Smooth muscle cell (in vitro differentiated cells): ENCODE measurements at regions not wholly inside any gene's neighbourhood (a gene's known extent, or its start where the extent isn't known, plus 50 kb on each side); places are given as distances from the start of the nearest gene placed in this dataset.
"Not testable (repeated sequence)": the region's sequence is repeated elsewhere in the genome, so short reads cannot be mapped to it uniquely, and the experiment has no call there.

Experiments
- DNase-seq: peaks from one replicate; lab custom pipeline; 2025; ENCODE audit not compliant: unreplicated experiment; lab: John Stamatoyannopoulos, UW
- H2AFZ ChIP-seq: fragments of 200-600 bp; sonication (generic); 2 replicates; pipeline ENCODE4 v1.6.0; 2016; ENCODE audit warnings: antibody characterized with exemption, low read depth, mild to moderate bottlenecking
- H3F3A ChIP-seq: fragments of 200-600 bp; sonication (generic); 2 replicates; pipeline ENCODE4 v1.6.0; 2017; ENCODE audit warnings: antibody characterized with exemption, low read depth
- H3K27ac ChIP-seq: fragments of 200-600 bp; sonication (generic); 2 replicates; pipeline ENCODE4 v1.5.1; 2016; ENCODE audit warnings: low read depth, mild to moderate bottlenecking
- H3K27me3 ChIP-seq: fragments of 200-600 bp; sonication (generic); 2 replicates; pipeline ENCODE4 v1.6.1; 2016; ENCODE audit warnings: low read depth, mild to moderate bottlenecking
- H3K36me3 ChIP-seq: fragments of 200-600 bp; sonication (generic); 2 replicates; pipeline ENCODE4 v1.5.1; 2016; ENCODE audit warnings: low read depth
- H3K4me1 ChIP-seq: fragments of 200-600 bp; sonication (generic); 2 replicates; pipeline ENCODE4 v1.5.1; 2016; ENCODE audit warnings: low read depth
- H3K4me2 ChIP-seq: fragments of 200-600 bp; sonication (generic); 2 replicates; pipeline ENCODE4 v1.6.0; 2016; ENCODE audit warnings: mild to moderate bottlenecking
- H3K4me3 ChIP-seq: fragments of 200-600 bp; sonication (generic); 2 replicates; pipeline ENCODE4 v1.5.1; 2016; ENCODE audit warnings: mild to moderate bottlenecking
- H3K79me2 ChIP-seq: fragments of 200-600 bp; sonication (generic); 2 replicates; pipeline ENCODE4 v1.6.0; 2016; ENCODE audit warnings: low read depth, mild to moderate bottlenecking
- H3K9ac ChIP-seq: fragments of 200-600 bp; sonication (generic); 2 replicates; pipeline ENCODE4 v1.6.0; 2016; ENCODE audit warnings: low read depth
- H3K9me3 ChIP-seq: fragments of 200-600 bp; sonication (generic); replicated peaks from 2 replicates; pipeline ENCODE4 v1.5.1; 2016; ENCODE audit warnings: low read depth
- H4K20me1 ChIP-seq: fragments of 200-600 bp; sonication (generic); 2 replicates; pipeline ENCODE4 v1.6.0; 2016; ENCODE audit warnings: low read depth
- WGBS: methylation state at CpG from one replicate; pipeline ENCODE4 v1.1.7; 2016; ENCODE audit warnings: low lambda C conversion rate; 5-methylcytosine and 5-hydroxymethylcytosine counted together
- TF ChIP-seq, protein P1 (sequence below): fragments of 200-600 bp; sonication (generic); IDR thresholded peaks from 2 replicates; pipeline ENCODE4 v1.5.1; 2017; ENCODE audit warnings: borderline replicate concordance, mild to moderate bottlenecking, antibody characterized with exemption; ENCODE audit not compliant: insufficient read depth, poor library complexity, severe bottlenecking

GRCh38 chr16:26721290-26721689 lies 345.4 kb upstream of the C16orf82 start:
- TF ChIP-seq, protein P1, sequence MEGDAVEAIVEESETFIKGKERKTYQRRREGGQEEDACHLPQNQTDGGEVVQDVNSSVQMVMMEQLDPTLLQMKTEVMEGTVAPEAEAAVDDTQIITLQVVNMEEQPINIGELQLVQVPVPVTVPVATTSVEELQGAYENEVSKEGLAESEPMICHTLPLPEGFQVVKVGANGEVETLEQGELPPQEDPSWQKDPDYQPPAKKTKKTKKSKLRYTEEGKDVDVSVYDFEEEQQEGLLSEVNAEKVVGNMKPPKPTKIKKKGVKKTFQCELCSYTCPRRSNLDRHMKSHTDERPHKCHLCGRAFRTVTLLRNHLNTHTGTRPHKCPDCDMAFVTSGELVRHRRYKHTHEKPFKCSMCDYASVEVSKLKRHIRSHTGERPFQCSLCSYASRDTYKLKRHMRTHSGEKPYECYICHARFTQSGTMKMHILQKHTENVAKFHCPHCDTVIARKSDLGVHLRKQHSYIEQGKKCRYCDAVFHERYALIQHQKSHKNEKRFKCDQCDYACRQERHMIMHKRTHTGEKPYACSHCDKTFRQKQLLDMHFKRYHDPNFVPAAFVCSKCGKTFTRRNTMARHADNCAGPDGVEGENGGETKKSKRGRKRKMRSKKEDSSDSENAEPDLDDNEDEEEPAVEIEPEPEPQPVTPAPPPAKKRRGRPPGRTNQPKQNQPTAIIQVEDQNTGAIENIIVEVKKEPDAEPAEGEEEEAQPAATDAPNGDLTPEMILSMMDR: no peak

DNA sequence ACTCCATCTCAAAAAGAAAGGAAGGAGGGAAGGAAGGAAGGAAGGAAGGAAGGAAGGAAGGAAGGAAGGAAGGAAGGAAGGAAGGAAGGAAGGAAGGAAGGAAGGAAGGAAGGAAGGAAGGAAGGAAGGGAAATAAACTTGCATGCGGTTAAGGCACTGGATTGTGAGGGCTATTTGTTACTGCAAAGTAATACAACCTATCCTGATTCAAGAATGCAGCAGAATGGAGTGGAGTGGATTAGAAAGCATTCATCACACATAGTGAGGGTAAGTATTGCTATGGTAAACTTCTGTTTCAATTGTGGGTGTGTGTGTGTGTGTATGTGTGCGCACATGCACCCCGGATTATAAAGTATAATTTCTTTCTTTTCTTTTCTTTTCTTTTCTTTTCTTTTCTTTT lies 344.8 kb upstream of the C16orf82 start:
- not testable (repeated sequence) for H3K9ac ChIP-seq, H3K4me2 ChIP-seq, H3K9me3 ChIP-seq, H3K27ac ChIP-seq, H3K36me3 ChIP-seq, H3K4me3 ChIP-seq, H4K20me1 ChIP-seq, H3K4me1 ChIP-seq, H3K27me3 ChIP-seq, DNase-seq, H2AFZ ChIP-seq, H3K79me2 ChIP-seq, H3F3A ChIP-seq
- 84% methylated on average over 3 of the region's 3 CpGs for WGBS

More at GRCh38 chr16:26721290-26721689, 345.4 kb upstream of the C16orf82 start:
- Histone ChIP-seq H4K20me1 (no peaks in the 10 kb centered on the region), H3K79me2 (no peaks in the 10 kb centered on the region), H3F3A (no peaks in the 10 kb centered on the region), H3K4me3 (no peak overlapping the region), H3K4me2 (no peak overlapping the region), H3K36me3 (no peaks in the 10 kb centered on the region), H3K27ac (no peak overlapping the region), H2AFZ (no peak overlapping the region), H3K9ac (no peak overlapping the region), H3K4me1 (no peaks in the 10 kb centered on the region), H3K9me3 (no peaks in the 10 kb centered on the region), H3K27me3 (no peaks in the 10 kb centered on the region)
- no peak for DNase-seq
- WGBS: 85% methylated on average over 6 of the region's 6 CpGs

DNA sequence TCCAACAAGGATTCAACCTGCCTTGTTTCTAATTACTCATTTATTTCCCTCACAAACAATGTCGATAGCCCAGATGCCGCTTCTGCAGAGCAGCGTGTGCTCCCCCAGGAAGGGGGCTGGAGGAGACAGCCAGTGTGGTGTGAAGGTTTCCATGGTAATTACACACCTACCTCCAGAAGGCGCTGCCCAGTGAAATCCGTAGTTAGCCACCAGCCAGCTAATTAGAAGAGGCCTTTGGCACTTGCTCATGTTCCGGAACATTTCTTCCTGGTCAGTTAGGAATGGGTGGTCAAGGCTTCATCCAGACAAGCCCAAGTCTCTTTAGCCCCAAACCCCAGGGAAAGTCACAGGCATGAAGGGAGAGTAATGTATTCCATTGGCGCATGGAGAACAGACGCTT lies 342.5 kb upstream of the C16orf82 start:
- no peaks in the 10 kb centered on the region for H3K36me3 ChIP-seq
- DNase-seq: no peak
- H3K27me3 ChIP-seq: peaks cover 5% of the 10 kb centered on the region
- H3K9me3 ChIP-seq: no peaks in the 10 kb centered on the region
- 84% methylated on average over 8 of the region's 8 CpGs for WGBS
- no peaks in the 10 kb centered on the region for H3K79me2 ChIP-seq
- H3K4me2 ChIP-seq: no peak overlapping the region
- H3K9ac ChIP-seq: no peak overlapping the region
- TF ChIP-seq, protein P1: no peak
- no peak overlapping the region for H2AFZ ChIP-seq
- no peaks in the 10 kb centered on the region for H4K20me1 ChIP-seq
- no peaks in the 10 kb centered on the region for H3F3A ChIP-seq
- no peak overlapping the region for H3K4me3 ChIP-seq
- no peak overlapping the region for H3K27ac ChIP-seq
- H3K4me1 ChIP-seq: no peaks in the 10 kb centered on the region

- H3K9ac ChIP-seq: no peak overlapping the region
- H3K9me3 ChIP-seq: no peaks in the 10 kb centered on the region
- no peak overlapping the region for H3K27ac ChIP-seq
- H3K4me1 ChIP-seq: no peaks in the 10 kb centered on the region
- H3K36me3 ChIP-seq: no peaks in the 10 kb centered on the region
- TF ChIP-seq, protein P1: no peak
- no peak overlapping the region for H2AFZ ChIP-seq
- H3F3A ChIP-seq: no peaks in the 10 kb centered on the region
- H3K4me3 ChIP-seq: no peak overlapping the region
- 81% methylated on average over 9 of the region's 9 CpGs for WGBS
- H4K20me1 ChIP-seq: no peaks in the 10 kb centered on the region
- peaks cover 5% of the 10 kb centered on the region for H3K27me3 ChIP-seq
- DNase-seq: no peak
- H3K4me2 ChIP-seq: no peak overlapping the region
- no peaks in the 10 kb centered on the region for H3K79me2 ChIP-seq
Measured at GRCh38 chr16:26727848-26728247, 338.9 kb upstream of the C16orf82 start.
